Keratinocyte (primary cell): ENCODE measurements at regions not wholly inside any gene's neighbourhood (a gene's known extent, or its start where the extent isn't known, plus 50 kb on each side); places are given as distances from the start of the nearest gene placed in this dataset.

Experiments
- CTCF ChIP-seq, 3 experiments: IDR thresholded peaks in 1 of 3; conservative IDR thresholded peaks in 1 of 3; optimal IDR thresholded peaks in 1 of 3; 2 replicates in 2 of 3; 3 replicates in 1 of 3; pipeline versions ENCODE3 to v1.5.1; 2011; ENCODE audit warnings: low read length in 3 of 3, mild to moderate bottlenecking in 3 of 3, moderate library complexity in 2 of 3, control low read depth in 1 of 3, inconsistent platforms in 1 of 3; ENCODE audit not compliant: insufficient read depth in 2 of 3; ENCODE audit errors: extremely low read depth in 1 of 3
- EZH2 ChIP-seq: IDR thresholded peaks from one replicate; pipeline ENCODE4 v1.6.1; 2012; ENCODE audit warnings: inconsistent platforms, mild to moderate bottlenecking, low read length, moderate library complexity

GRCh38 chr5:159510282-159510681, 180.0 kb upstream of the IL12B start:
- TF ChIP-seq CTCF (optimal IDR thresholded peaks at IDR 0.05 in 1 of 3, IDR thresholded peaks at IDR 0.05 in 1 of 3, conservative IDR thresholded peaks at IDR 0.05 in 1 of 3; ENCODE audit: extremely low read depth in 1 of 3, insufficient read depth in 2 of 3, low read length in 3 of 3) (no peak), EZH2 (no peak)
